ENCODE measurements at regions not wholly inside any gene's neighbourhood (a gene's known extent, or its start where the extent isn't known, plus 50 kb on each side); places are given as distances from the start of the nearest gene placed in this dataset.

DNA sequence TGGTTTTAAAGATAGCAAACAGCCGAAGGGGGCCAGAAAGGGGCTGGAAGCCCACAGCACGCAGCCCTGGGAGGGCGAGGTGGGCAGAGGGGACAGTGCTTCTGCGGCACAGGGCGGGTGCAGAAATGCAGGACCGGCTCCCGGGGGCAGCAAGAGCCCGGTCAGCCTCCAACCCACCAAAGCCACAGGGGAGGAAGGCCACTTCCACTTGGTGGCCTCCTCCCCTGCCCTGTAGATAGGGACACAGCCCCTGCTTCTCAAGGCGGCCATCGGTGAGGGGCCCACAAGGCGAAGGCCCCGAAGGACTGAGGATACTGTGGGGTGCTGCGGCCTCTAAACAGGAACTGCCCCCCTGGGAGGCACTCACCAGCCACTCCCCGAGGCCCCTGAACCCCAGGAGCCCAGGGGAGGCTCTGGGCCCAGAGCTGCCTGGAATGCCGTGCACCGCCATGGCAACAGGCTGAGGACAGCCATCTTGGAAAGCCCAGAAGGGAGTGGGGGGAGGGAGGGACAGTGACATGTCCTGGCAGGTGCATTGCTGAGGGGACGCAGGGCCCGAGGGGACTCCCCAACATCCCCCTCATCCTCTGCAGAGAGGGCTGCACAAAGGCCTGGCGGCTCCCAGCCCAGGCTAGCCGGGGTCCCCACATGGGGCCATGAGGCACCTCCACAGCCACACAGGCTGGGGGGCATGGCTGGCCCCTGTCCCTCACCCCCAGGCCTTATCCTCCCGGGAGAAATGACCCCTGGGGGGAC lies 114.7 kb downstream of the NCOR2 start:
- H3K9ac ChIP-seq (ENCODE audit: low read depth, low read length), result no peak overlapping the region
- no peak overlapping the region for H2AFZ ChIP-seq (ENCODE audit: low read depth, low read length)
- H3K27ac ChIP-seq (ENCODE audit: low read length), result no peak overlapping the region
- H3K36me3 ChIP-seq (ENCODE audit: insufficient read depth, low read length), result peaks cover 58% of the 10 kb centered on the region
- H3K79me2 ChIP-seq (ENCODE audit: insufficient read depth, low read length), result peaks cover 3% of the 10 kb centered on the region; the same call in 1 of the 2 replicates
- H3K4me1 ChIP-seq (ENCODE audit: insufficient read depth, low read length), result no peaks in the 10 kb centered on the region
- DNase-seq, result no peak
- H3K4me2 ChIP-seq (ENCODE audit: insufficient read depth, low read length), result no peak overlapping the region
- H3K9me3 ChIP-seq (ENCODE audit: insufficient read depth, low read length, severe bottlenecking), result no peaks in the 10 kb centered on the region
- no peak overlapping the region for H3K4me3 ChIP-seq (ENCODE audit: low read depth in 1 of 2, low read length in 2 of 2)
- ATAC-seq (ENCODE audit: insufficient read depth, low read depth), result no peak
- peaks cover 61% of the 10 kb centered on the region for H4K20me1 ChIP-seq (ENCODE audit: insufficient read depth, low read length)
- no peak for TF ChIP-seq EZH2 (IDR thresholded peaks at IDR 0.05; ENCODE audit: borderline replicate concordance, low read depth, low read length, severe bottlenecking)
- TF ChIP-seq, protein P1, sequence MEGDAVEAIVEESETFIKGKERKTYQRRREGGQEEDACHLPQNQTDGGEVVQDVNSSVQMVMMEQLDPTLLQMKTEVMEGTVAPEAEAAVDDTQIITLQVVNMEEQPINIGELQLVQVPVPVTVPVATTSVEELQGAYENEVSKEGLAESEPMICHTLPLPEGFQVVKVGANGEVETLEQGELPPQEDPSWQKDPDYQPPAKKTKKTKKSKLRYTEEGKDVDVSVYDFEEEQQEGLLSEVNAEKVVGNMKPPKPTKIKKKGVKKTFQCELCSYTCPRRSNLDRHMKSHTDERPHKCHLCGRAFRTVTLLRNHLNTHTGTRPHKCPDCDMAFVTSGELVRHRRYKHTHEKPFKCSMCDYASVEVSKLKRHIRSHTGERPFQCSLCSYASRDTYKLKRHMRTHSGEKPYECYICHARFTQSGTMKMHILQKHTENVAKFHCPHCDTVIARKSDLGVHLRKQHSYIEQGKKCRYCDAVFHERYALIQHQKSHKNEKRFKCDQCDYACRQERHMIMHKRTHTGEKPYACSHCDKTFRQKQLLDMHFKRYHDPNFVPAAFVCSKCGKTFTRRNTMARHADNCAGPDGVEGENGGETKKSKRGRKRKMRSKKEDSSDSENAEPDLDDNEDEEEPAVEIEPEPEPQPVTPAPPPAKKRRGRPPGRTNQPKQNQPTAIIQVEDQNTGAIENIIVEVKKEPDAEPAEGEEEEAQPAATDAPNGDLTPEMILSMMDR (IDR thresholded peaks at IDR 0.05; ENCODE audit: borderline replicate concordance, extremely low read depth, low read length, poor library complexity, severe bottlenecking), result no peak
- H3K27me3 ChIP-seq (ENCODE audit: insufficient read depth, low read length, poor library complexity), result no peaks in the 10 kb centered on the region

DNA sequence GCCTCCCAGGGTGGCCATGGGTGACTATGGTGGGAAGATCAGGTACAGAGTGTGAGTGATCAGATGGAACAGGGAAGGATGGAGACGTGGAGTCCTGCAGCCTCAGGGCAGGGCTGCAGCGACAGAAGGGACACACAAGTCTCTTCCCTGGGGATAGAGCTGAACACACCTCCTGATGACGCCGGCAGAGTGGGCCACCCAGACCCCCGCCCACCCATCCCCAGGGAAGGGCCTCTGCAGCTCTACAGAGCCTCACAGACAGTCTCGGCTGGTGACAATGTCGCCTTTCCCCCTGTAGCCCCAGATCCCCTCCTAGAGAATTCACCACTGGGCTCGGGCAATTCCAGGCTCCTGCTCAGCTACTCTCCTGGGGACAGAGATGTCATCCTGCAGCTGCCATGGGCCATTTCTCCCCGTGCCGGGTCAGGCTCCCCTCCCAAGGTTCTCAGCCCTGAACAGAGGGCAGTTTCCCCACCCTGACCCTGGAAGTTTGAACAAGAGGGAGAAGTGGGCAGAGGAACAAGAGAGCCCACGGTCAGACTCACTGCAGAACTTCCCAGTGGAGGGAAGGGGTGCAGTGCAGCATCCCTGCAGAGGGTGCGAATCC lies 115.7 kb downstream of the NCOR2 start:
- TF ChIP-seq EZH2 (IDR thresholded peaks at IDR 0.05; ENCODE audit: borderline replicate concordance, low read depth, low read length, severe bottlenecking), result no peak
- TF ChIP-seq, protein P1 (IDR thresholded peaks at IDR 0.05; ENCODE audit: borderline replicate concordance, extremely low read depth, low read length, poor library complexity, severe bottlenecking), result no peak
- no peak overlapping the region for H2AFZ ChIP-seq (ENCODE audit: low read depth, low read length)
- ATAC-seq (ENCODE audit: insufficient read depth, low read depth) (no peak), DNase-seq (no peak)
- no peak overlapping the region for H3K4me3 ChIP-seq (ENCODE audit: low read depth in 1 of 2, low read length in 2 of 2)
- H3K4me1 ChIP-seq (ENCODE audit: insufficient read depth, low read length), result no peaks in the 10 kb centered on the region
- no peaks in the 10 kb centered on the region for H3K9me3 ChIP-seq (ENCODE audit: insufficient read depth, low read length, severe bottlenecking)
- H3K36me3 ChIP-seq (ENCODE audit: insufficient read depth, low read length), result peaks cover 63% of the 10 kb centered on the region
- H3K27me3 ChIP-seq (ENCODE audit: insufficient read depth, low read length, poor library complexity), result no peaks in the 10 kb centered on the region
- H3K27ac ChIP-seq (ENCODE audit: low read length), result no peak overlapping the region
- H3K4me2 ChIP-seq (ENCODE audit: insufficient read depth, low read length), result no peak overlapping the region
- no peak overlapping the region for H3K9ac ChIP-seq (ENCODE audit: low read depth, low read length)
- peaks cover 61% of the 10 kb centered on the region for H4K20me1 ChIP-seq (ENCODE audit: insufficient read depth, low read length)
- peaks cover 3% of the 10 kb centered on the region; the same call in 1 of the 2 replicates for H3K79me2 ChIP-seq (ENCODE audit: insufficient read depth, low read length)

GRCh38 chr12:124451016-124451415 lies 116.4 kb downstream of the NCOR2 start:
- TF ChIP-seq, protein P1 (IDR thresholded peaks at IDR 0.05; ENCODE audit: borderline replicate concordance, extremely low read depth, low read length, poor library complexity, severe bottlenecking), result no peak
- TF ChIP-seq EZH2 (IDR thresholded peaks at IDR 0.05; ENCODE audit: borderline replicate concordance, low read depth, low read length, severe bottlenecking), result no peak
- Histone ChIP-seq H3K27me3 (ENCODE audit: insufficient read depth, low read length, poor library complexity) (no peaks in the 10 kb centered on the region), H3K9me3 (ENCODE audit: insufficient read depth, low read length, severe bottlenecking) (no peaks in the 10 kb centered on the region), H4K20me1 (ENCODE audit: insufficient read depth, low read length) (peaks cover 62% of the 10 kb centered on the region), H3K79me2 (ENCODE audit: insufficient read depth, low read length) (peaks cover 3% of the 10 kb centered on the region; the same call in 1 of the 2 replicates), H3K9ac (ENCODE audit: low read depth, low read length) (no peak overlapping the region), H3K36me3 (ENCODE audit: insufficient read depth, low read length) (peaks cover 61% of the 10 kb centered on the region), H3K4me2 (ENCODE audit: insufficient read depth, low read length) (no peak overlapping the region), H2AFZ (ENCODE audit: low read depth, low read length) (no peak overlapping the region), H3K27ac (ENCODE audit: low read length) (no peak overlapping the region), H3K4me1 (ENCODE audit: insufficient read depth, low read length) (no peaks in the 10 kb centered on the region), H3K4me3 (ENCODE audit: low read depth in 1 of 2, low read length in 2 of 2) (no peak overlapping the region)
- ATAC-seq (ENCODE audit: insufficient read depth, low read depth), result no peak
- DNase-seq, result no peak
